Osteoblast (primary cell): ENCODE measurements at regions not wholly inside any gene's neighbourhood (a gene's known extent, or its start where the extent isn't known, plus 50 kb on each side); places are given as distances from the start of the nearest gene placed in this dataset.

Source experiments
- DNase-seq: peaks from one replicate; pipeline ENCODE4 v3.0.0; 2011; ENCODE audit warnings: low spot score, mixed read lengths; ENCODE audit not compliant: insufficient read length; ENCODE audit errors: missing footprints
- H2AFZ ChIP-seq: 2 replicates; pipeline ENCODE4 v1.6.0; 2011; ENCODE audit warnings: mild to moderate bottlenecking, low read length
- H3K27ac ChIP-seq: 2 replicates; pipeline ENCODE4 v1.5.1; 2011; ENCODE audit warnings: mild to moderate bottlenecking, low read depth, low read length, moderate library complexity
- H3K27me3 ChIP-seq: 2 replicates; pipeline ENCODE4 v1.6.0; 2012; ENCODE audit warnings: mild to moderate bottlenecking, control low read depth, inconsistent platforms, low read length, moderate library complexity; ENCODE audit not compliant: insufficient read depth
- H3K36me3 ChIP-seq: 2 replicates; pipeline ENCODE4 v1.5.1; 2011; ENCODE audit warnings: mild to moderate bottlenecking, low read length, control low read depth, moderate library complexity; ENCODE audit not compliant: insufficient read depth
- H3K4me1 ChIP-seq: 2 replicates; pipeline ENCODE4 v1.5.1; 2011; ENCODE audit warnings: mild to moderate bottlenecking, low read length, control low read depth, moderate library complexity; ENCODE audit not compliant: insufficient read depth
- H3K4me2 ChIP-seq: 2 replicates; pipeline ENCODE4 v1.6.0; 2011; ENCODE audit warnings: mild to moderate bottlenecking, low read length; ENCODE audit not compliant: insufficient read depth
- H3K4me3 ChIP-seq: fragments of 200-600 bp; sonication (generic); 3 replicates; pipeline ENCODE4 v1.5.1; 2012; ENCODE audit warnings: mild to moderate bottlenecking, low read length, inconsistent platforms; ENCODE audit not compliant: insufficient read depth
- H3K79me2 ChIP-seq: 2 replicates; pipeline ENCODE4 v1.6.0; 2012; ENCODE audit warnings: mild to moderate bottlenecking, low read length, control low read depth, inconsistent platforms; ENCODE audit not compliant: insufficient read depth
- H3K9me3 ChIP-seq: 2 replicates; pipeline ENCODE4 v1.5.1; 2011; ENCODE audit warnings: low read depth, low read length, control low read depth
- H4K20me1 ChIP-seq: 2 replicates; pipeline ENCODE4 v1.6.0; 2012; ENCODE audit warnings: mild to moderate bottlenecking, low read length, control low read depth; ENCODE audit not compliant: insufficient read depth
- CTCF ChIP-seq: IDR thresholded peaks from 2 replicates; pipeline ENCODE4 v1.5.1; 2011; ENCODE audit warnings: mild to moderate bottlenecking, low read depth, low read length, moderate library complexity; ENCODE audit errors: extremely low read depth

- H3K27ac ChIP-seq: no peak overlapping the region
Observed at GRCh38 chr2:136211701-136212100, 93.8 kb upstream of the CXCR4 start.

GRCh38 chr2:136210822-136211221, 92.9 kb upstream of the CXCR4 start:
- no peaks in the 10 kb centered on the region for H3K36me3 ChIP-seq
- no peak overlapping the region for H3K4me3 ChIP-seq
- no peaks in the 10 kb centered on the region for H3K27me3 ChIP-seq
- no peak for DNase-seq
- H3K79me2 ChIP-seq: no peaks in the 10 kb centered on the region
- no peak overlapping the region for H3K4me2 ChIP-seq
- H4K20me1 ChIP-seq: no peaks in the 10 kb centered on the region
- no peak overlapping the region for H2AFZ ChIP-seq
- no peaks in the 10 kb centered on the region for H3K4me1 ChIP-seq
- no peaks in the 10 kb centered on the region for H3K9me3 ChIP-seq
- no peak for TF ChIP-seq CTCF
- H3K27ac ChIP-seq: no peak overlapping the region

More at GRCh38 chr2:136211701-136212100, 93.8 kb upstream of the CXCR4 start:
- TF ChIP-seq CTCF: no peak
- H3K4me3 ChIP-seq: no peak overlapping the region
- H3K4me1 ChIP-seq: no peaks in the 10 kb centered on the region
- H3K36me3 ChIP-seq: no peaks in the 10 kb centered on the region
- no peaks in the 10 kb centered on the region for H3K79me2 ChIP-seq
- no peaks in the 10 kb centered on the region for H3K27me3 ChIP-seq
- no peak for DNase-seq
- no peak overlapping the region for H2AFZ ChIP-seq
- no peak overlapping the region for H3K4me2 ChIP-seq
- no peaks in the 10 kb centered on the region for H4K20me1 ChIP-seq
- H3K9me3 ChIP-seq: no peaks in the 10 kb centered on the region

- H3K4me2 ChIP-seq: no peak overlapping the region
- H2AFZ ChIP-seq: no peak overlapping the region
- H3K4me3 ChIP-seq: no peak overlapping the region
- no peaks in the 10 kb centered on the region for H3K4me1 ChIP-seq
- TF ChIP-seq CTCF: no peak
- H3K27ac ChIP-seq: no peak overlapping the region
- H3K79me2 ChIP-seq: no peaks in the 10 kb centered on the region
- H3K9me3 ChIP-seq: no peaks in the 10 kb centered on the region
- H3K36me3 ChIP-seq: no peaks in the 10 kb centered on the region
- no peaks in the 10 kb centered on the region for H3K27me3 ChIP-seq
- DNase-seq: no peak
- H4K20me1 ChIP-seq: no peaks in the 10 kb centered on the region
Observed at GRCh38 chr2:136210455-136210805, 92.5 kb upstream of the CXCR4 start.

GRCh38 chr2:136209561-136210454, 91.9 kb upstream of the CXCR4 start:
- no peak for TF ChIP-seq CTCF
- H3K4me3 ChIP-seq: no peak overlapping the region
- H3K36me3 ChIP-seq: no peaks in the 10 kb centered on the region
- no peaks in the 10 kb centered on the region for H3K79me2 ChIP-seq
- H3K4me1 ChIP-seq: no peaks in the 10 kb centered on the region
- H3K27ac ChIP-seq: no peak overlapping the region
- DNase-seq: no peak
- no peaks in the 10 kb centered on the region for H3K27me3 ChIP-seq
- H3K4me2 ChIP-seq: no peak overlapping the region
- H4K20me1 ChIP-seq: no peaks in the 10 kb centered on the region
- no peak overlapping the region for H2AFZ ChIP-seq
- H3K9me3 ChIP-seq: no peaks in the 10 kb centered on the region
